Heart right ventricle (tissue), 16 donors: ENCODE measurements at regions not wholly inside any gene's neighbourhood (a gene's known extent, or its start where the extent isn't known, plus 50 kb on each side); places are given as distances from the start of the nearest gene placed in this dataset.
A peak's percentile ranks its signal among the peaks of the same experiment; 100 is the strongest.

Source experiments
- ATAC-seq, 8 donors: fragments of 200-7000 bp; cut with Tn5 transposase; one replicate each; pipeline ENCODE4 v1.9.1; 2020; ENCODE audit warnings: mild to moderate bottlenecking in 8 of 8, moderate library complexity in 8 of 8, moderate number of reproducible peaks in 1 of 8
- DNase-seq, 2 donors: peaks; one replicate each; pipeline ENCODE4 v3.0.0-alpha.2; 2020
- H3K27ac ChIP-seq, 10 donors: fragments of 200-600 bp; sonication (generic) in 2 of 10; one replicate each; pipeline versions ENCODE4 v1.5.0 to v1.8.0; 2020 to 2022; ENCODE audit warnings: mild to moderate bottlenecking in 3 of 10
- H3K27me3 ChIP-seq, 7 donors: fragments of 200-600 bp; one replicate each; pipeline ENCODE4 v1.8.0; 2021 to 2022; ENCODE audit warnings: mild to moderate bottlenecking in 2 of 7
- H3K36me3 ChIP-seq, 9 donors: fragments of 200-600 bp; sonication (generic) in 1 of 9; one replicate each; pipeline versions ENCODE4 v1.5.0 to v1.8.0; 2020 to 2022; ENCODE audit warnings: mild to moderate bottlenecking in 2 of 9
- H3K4me1 ChIP-seq, 9 donors: fragments of 200-600 bp; sonication (generic) in 1 of 9; one replicate each; pipeline versions ENCODE4 v1.5.0 to v1.8.0; 2020 to 2022; ENCODE audit warnings: mild to moderate bottlenecking in 4 of 9
- H3K4me3 ChIP-seq, 10 donors: fragments of 200-600 bp; sonication (generic) in 2 of 10; one replicate each; pipeline versions ENCODE4 v1.5.0 to v1.8.0; 2020 to 2022; ENCODE audit warnings: mild to moderate bottlenecking in 7 of 10, moderate library complexity in 2 of 10
- H3K9me3 ChIP-seq, 11 donors: fragments of 200-600 bp in 10 of 11; sonication (generic) in 2 of 11; one replicate each; pipeline versions ENCODE4 v1.5.0 to v1.8.0; 2013 to 2022; ENCODE audit warnings: mild to moderate bottlenecking in 2 of 11, control low read depth in 1 of 11, moderate library complexity in 1 of 11
- WGBS, 2 donors: extraction: QIAGEN DNeasy Blood & Tissue Kit; methylation state at CpG; one replicate each; pipeline ENCODE4 v1.1.7; 2013; ENCODE audit warnings: inconsistent platforms in 1 of 2; 5-methylcytosine and 5-hydroxymethylcytosine counted together
- intact Hi-C, 10 donors: fragments of 100-400 bp; cut with DNase I; formaldehyde crosslinking; loops; one replicate each; pipeline versions ENCODE4 v1.11.1 to v1.14.2; 2022
- TF ChIP-seq, protein P1 (sequence below), 9 donors: fragments of 200-600 bp; sonication (generic) in 2 of 9; IDR thresholded peaks; one replicate each; pipeline versions ENCODE4 v1.5.0 to v1.8.0; 2021 to 2022; ENCODE audit warnings: antibody characterized with exemption in 9 of 9, mild to moderate bottlenecking in 5 of 9, moderate library complexity in 1 of 9
- donor health status: Arrhythmogenic right ventricular cardiomyopathy.
- donor health status: ischemic (EF 13 %, LVEDD 7.1; RV severe dilation, severe dysfunction).
- donor health status: healthy with polysubstance abuse.
- donor health status: DM: no; HTN: yes; CAD: no.
- donor health status: DM: no; HTN: no; CAD: no.
- donor health status: ischemic (EF 25% LVEDD 6.9; RV normal size, moderate dysfunction).
- donor health status: ischemic (EF 25% LVEDD 5.7; RV mildly dilated, moderate dysfunction).
- donor health status: healthy.
- donor health status: DM: yes; HTN: yes; CAD: no.
- donor health status: Ischemic cardiomyopathy.
- donor health status: ischemic (EF 35%, LVEDD 5.7; RV mildly dilated, moderate dysfunction).
- donor health status: nonischemic (EF 11% LVEDD 7.7; RV severe dilation, severe dysfunction).
- donor health status: DM: yes; HTN: yes; CAD: no.
- donor health status: PGD.
- donor health status: ischemic (EF 29% LVEDD 5.4; RV normal size, mild dysfunction).
- donor health status: nonischemic (EF 23%, LVEDD 6.1; RV moderate dilation, normal function).

DNA sequence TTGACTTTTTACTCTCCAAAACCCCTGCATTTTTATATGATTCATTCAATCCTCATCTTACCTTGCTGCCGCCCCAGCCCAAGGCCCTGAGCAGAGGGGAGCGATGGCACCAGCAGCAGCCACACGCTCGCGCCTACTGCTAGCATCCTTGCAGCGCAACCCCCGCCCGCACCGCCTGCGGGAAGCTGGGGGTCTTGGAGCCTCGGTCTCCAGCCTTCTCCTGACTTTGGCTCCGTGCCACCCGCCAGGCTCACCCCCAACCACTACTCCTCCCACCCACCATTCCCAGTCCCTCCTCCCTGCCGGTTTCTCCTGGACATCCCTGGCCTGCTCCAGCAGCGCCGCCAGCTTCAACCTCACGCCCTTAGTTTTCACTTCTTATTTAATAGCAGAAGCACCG lies 76.6 kb downstream of the RPE65 start:
- Histone ChIP-seq H3K36me3 (no peaks in the 10 kb centered on the region), H3K27ac (no peak overlapping the region), H3K9me3 (no peaks in the 10 kb centered on the region), H3K27me3 (no peaks in the 10 kb centered on the region), H3K4me1 (peaks cover 0 to 14% (median 0%) of the 10 kb centered on the region in 9 donors), H3K4me3 (no peak overlapping the region)
- peak in 1 of 8 donors; percentile 53 for ATAC-seq
- WGBS, 2 donors, result 97 to 98% methylated on average over 18 of the region's 18 CpGs
- TF ChIP-seq, protein P1, sequence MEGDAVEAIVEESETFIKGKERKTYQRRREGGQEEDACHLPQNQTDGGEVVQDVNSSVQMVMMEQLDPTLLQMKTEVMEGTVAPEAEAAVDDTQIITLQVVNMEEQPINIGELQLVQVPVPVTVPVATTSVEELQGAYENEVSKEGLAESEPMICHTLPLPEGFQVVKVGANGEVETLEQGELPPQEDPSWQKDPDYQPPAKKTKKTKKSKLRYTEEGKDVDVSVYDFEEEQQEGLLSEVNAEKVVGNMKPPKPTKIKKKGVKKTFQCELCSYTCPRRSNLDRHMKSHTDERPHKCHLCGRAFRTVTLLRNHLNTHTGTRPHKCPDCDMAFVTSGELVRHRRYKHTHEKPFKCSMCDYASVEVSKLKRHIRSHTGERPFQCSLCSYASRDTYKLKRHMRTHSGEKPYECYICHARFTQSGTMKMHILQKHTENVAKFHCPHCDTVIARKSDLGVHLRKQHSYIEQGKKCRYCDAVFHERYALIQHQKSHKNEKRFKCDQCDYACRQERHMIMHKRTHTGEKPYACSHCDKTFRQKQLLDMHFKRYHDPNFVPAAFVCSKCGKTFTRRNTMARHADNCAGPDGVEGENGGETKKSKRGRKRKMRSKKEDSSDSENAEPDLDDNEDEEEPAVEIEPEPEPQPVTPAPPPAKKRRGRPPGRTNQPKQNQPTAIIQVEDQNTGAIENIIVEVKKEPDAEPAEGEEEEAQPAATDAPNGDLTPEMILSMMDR (IDR thresholded peaks at IDR 0.05), result no peak
- DNase-seq, result no peak
- intact Hi-C loops, result no loop called here

DNA sequence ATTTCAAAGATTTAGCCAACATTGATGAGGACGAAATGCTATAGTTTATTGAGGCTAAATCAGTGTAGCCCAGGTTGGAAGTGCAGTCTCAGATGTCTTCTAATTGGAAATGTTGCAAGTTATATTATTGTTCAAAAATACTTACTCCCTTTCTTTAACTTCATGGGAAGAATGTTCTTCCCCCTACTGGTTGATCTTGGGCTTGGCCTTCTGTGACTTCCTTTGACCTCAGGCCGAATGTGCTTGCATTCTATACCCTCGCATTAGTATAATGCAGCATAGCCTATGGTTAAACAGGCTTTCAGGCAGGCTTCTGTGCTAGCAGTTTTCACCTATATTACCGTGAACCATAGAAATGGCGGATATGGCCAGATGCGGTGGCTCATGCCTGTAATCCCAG lies 77.3 kb downstream of the RPE65 start:
- Histone ChIP-seq H3K9me3 (no peaks in the 10 kb centered on the region), H3K36me3 (no peaks in the 10 kb centered on the region), H3K27ac (no peak overlapping the region), H3K4me3 (no peak overlapping the region), H3K4me1 (peaks cover 0 to 14% (median 0%) of the 10 kb centered on the region in 9 donors), H3K27me3 (no peaks in the 10 kb centered on the region)
- intact Hi-C loops, result no loop called here
- no peak for ATAC-seq
- DNase-seq, result no peak
- 94% methylated on average over 6 of the region's 6 CpGs for WGBS, 2 donors
- TF ChIP-seq, protein P1 (IDR thresholded peaks at IDR 0.05), result no peak

DNA sequence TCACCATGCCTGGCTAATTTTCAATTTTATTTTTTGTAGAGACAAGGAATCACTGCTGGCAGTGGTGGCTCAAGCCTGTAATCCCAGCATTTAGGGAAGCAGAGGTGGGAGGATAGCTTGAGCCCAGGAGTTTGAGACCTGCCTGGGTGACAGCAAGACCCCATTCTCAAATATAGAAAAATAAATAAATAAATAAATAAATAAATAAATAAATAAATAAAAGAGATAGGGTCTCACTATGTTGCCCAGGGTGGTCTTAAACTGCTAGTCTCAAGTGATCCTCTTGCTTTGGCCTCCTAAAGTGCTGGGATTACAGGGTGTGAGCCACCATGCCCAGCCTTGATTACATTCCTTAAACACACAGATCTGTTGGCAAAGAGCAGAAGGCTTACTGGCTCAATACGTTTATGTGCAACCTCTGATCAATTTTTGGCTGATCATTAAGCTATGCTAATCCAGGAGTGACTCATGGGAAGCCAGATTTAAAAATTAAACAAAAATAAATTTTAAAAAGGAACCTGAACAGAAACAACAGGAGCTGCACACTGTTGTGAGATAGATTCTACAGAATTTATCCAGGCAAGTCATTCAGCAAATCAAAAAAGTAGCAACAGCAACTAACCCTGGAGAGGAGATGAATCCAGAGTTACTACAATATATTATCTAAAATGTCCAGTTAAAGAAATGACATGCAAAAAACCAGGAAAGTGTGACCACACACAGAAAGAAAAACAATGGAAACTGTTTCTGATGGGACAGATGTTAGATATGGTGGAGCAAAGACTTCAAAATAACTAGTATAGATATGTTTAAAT lies 79.4 kb downstream of the RPE65 start:
- intact Hi-C loops, result no loop called here
- ATAC-seq (no peak), DNase-seq (no peak)
- 76 to 84% methylated on average over 1 of the region's 1 CpG for WGBS, 2 donors
- H3K27ac ChIP-seq, result no peak overlapping the region
- no peak overlapping the region for H3K4me3 ChIP-seq
- H3K4me1 ChIP-seq, result peaks cover 0 to 4% (median 0%) of the 10 kb centered on the region in 9 donors
- TF ChIP-seq, protein P1 (IDR thresholded peaks at IDR 0.05), result no peak
- H3K36me3 ChIP-seq, result no peaks in the 10 kb centered on the region
- no peaks in the 10 kb centered on the region for H3K9me3 ChIP-seq
- H3K27me3 ChIP-seq, result no peaks in the 10 kb centered on the region

DNA sequence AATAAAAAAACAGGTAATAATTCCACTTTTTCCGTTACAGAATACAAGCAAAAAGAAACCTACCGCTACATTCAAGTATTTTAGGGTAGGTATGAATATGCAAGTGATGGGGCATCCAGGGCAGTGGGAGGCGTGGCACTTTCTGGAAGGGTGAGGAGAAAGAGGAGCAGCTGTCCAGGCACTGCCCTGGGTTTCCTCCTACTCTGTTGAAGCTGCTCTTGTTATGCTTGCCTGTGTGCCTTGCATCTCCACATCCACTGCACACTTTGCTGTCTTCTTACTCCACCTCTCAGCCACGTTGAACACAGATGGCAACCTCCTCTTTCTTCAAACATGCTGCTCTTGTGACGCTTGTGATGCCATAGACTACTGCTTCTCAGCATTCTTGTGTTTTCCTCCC lies 83.2 kb downstream of the RPE65 start:
- Histone ChIP-seq H3K4me3 (no peak overlapping the region), H3K36me3 (no peaks in the 10 kb centered on the region), H3K27ac (no peak overlapping the region), H3K27me3 (no peaks in the 10 kb centered on the region), H3K9me3 (no peaks in the 10 kb centered on the region), H3K4me1 (peaks cover 0 to 3% (median 0%) of the 10 kb centered on the region in 9 donors)
- TF ChIP-seq, protein P1 (IDR thresholded peaks at IDR 0.05), result no peak
- DNase-seq (no peak), ATAC-seq (no peak)
- intact Hi-C loops, result loop anchor here in 1 of 10 donors (10.0 kb wide), 1 partner anchor 78 kb away; the partner anchor contains the start of gene RPE65
- 87 to 92% methylated on average over 5 of the region's 5 CpGs for WGBS, 2 donors
